HuH-7 (cell line): ENCODE measurements at regions not wholly inside any gene's neighbourhood (a gene's known extent, or its start where the extent isn't known, plus 50 kb on each side); places are given as distances from the start of the nearest gene placed in this dataset.

Experiments
- DNase-seq: peaks from one replicate; pipeline ENCODE4 v3.0.0; 2011; ENCODE audit warnings: low spot score

- DNase-seq, result no peak
Measured at GRCh38 chr5:96340357-96340756, 92.7 kb downstream of the PCSK1 start.

- no peak for DNase-seq
Measured at GRCh38 chr5:96339862-96340261, 93.2 kb downstream of the PCSK1 start.

- no peak for DNase-seq
Measured at GRCh38 chr5:96338624-96339415, 94.2 kb downstream of the PCSK1 start.

- no peak for DNase-seq
Measured at GRCh38 chr5:96338091-96338490, 95.0 kb downstream of the PCSK1 start.

GRCh38 chr5:96337048-96337781 lies 95.8 kb downstream of the PCSK1 start:
- no peak for DNase-seq

GRCh38 chr5:96336351-96336985 lies 96.6 kb downstream of the PCSK1 start:
- DNase-seq, result no peak

GRCh38 chr5:96335873-96336272 lies 97.2 kb downstream of the PCSK1 start:
- no peak for DNase-seq

- DNase-seq, result no peak
Measured at GRCh38 chr5:96333391-96333790, 99.7 kb downstream of the PCSK1 start.

- DNase-seq, result no peak
Measured at GRCh38 chr5:96332535-96333366, 100.3 kb downstream of the PCSK1 start.

GRCh38 chr5:96331681-96332361 lies 101.2 kb downstream of the PCSK1 start:
- no peak for DNase-seq

- no peak for DNase-seq
Measured at GRCh38 chr5:96331210-96331609, 101.8 kb downstream of the PCSK1 start.

GRCh38 chr5:96330530-96331140 lies 102.4 kb downstream of the PCSK1 start:
- no peak for DNase-seq

GRCh38 chr5:96329886-96330529 lies 103.0 kb downstream of the PCSK1 start:
- no peak for DNase-seq

GRCh38 chr5:96329289-96329688 lies 103.8 kb downstream of the PCSK1 start:
- DNase-seq, result no peak

GRCh38 chr5:96327722-96328121 lies 105.3 kb downstream of the PCSK1 start:
- no peak for DNase-seq

GRCh38 chr5:96326902-96327301 lies 106.1 kb downstream of the PCSK1 start:
- DNase-seq, result no peak

- no peak for DNase-seq
Measured at GRCh38 chr5:96324708-96325107, 108.3 kb downstream of the PCSK1 start.

GRCh38 chr5:96322865-96323264 lies 110.2 kb downstream of the PCSK1 start:
- no peak for DNase-seq

GRCh38 chr5:96322217-96322616 lies 110.8 kb downstream of the PCSK1 start:
- DNase-seq, result no peak

- no peak for DNase-seq
Measured at GRCh38 chr5:96321345-96321744, 111.7 kb downstream of the PCSK1 start.

GRCh38 chr5:96320797-96321196 lies 112.3 kb downstream of the PCSK1 start:
- DNase-seq, result no peak
